ENCODE measurements at regions not wholly inside any gene's neighbourhood (a gene's known extent, or its start where the extent isn't known, plus 50 kb on each side); places are given as distances from the start of the nearest gene placed in this dataset.
"Not testable (repeated sequence)": the region's sequence is repeated elsewhere in the genome, so short reads cannot be mapped to it uniquely, and the experiment has no call there.

DNA sequence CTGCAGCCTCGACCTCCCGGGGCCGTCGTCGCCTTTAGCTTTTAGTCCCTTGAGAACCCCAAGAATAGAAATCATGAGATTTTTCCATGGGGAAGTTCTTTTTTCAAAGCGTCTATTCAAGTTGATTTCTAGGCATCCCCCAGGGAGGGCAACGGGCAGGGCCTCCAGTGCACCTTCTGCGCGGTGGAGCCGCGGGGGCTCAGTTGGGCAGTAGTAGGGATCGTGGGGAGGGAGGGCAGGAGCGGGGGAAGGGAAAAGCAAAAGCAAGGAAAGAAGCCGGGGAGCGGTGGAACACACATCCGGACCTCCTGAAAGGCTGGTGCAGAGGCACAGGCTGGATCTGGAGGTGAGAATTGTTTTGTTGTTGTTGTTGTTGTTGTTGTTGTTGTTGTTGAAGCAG is 103.4 kb downstream of the PPIAL4G start:
- CTCF ChIA-PET: no interaction called here
- Histone ChIP-seq H3K4me3 (ENCODE audit: low read depth, low read length, poor library complexity, severe bottlenecking) (no peak overlapping the region), H3K9me3 (ENCODE audit: low read depth, low read length, poor library complexity, severe bottlenecking) (no peaks in the 10 kb centered on the region), H3K36me3 (ENCODE audit: insufficient read depth, low read length, poor library complexity, severe bottlenecking) (no peaks in the 10 kb centered on the region), H3K4me1 (ENCODE audit: insufficient read depth, low read length, poor library complexity, severe bottlenecking) (no peaks in the 10 kb centered on the region), H3K27me3 (replicated peaks; ENCODE audit: insufficient read depth, low read depth, low read length, poor library complexity) (no peaks in the 10 kb centered on the region), H3K27ac (ENCODE audit: low read depth, low read length, poor library complexity, severe bottlenecking) (no peak overlapping the region)
- TF ChIP-seq, protein P1, sequence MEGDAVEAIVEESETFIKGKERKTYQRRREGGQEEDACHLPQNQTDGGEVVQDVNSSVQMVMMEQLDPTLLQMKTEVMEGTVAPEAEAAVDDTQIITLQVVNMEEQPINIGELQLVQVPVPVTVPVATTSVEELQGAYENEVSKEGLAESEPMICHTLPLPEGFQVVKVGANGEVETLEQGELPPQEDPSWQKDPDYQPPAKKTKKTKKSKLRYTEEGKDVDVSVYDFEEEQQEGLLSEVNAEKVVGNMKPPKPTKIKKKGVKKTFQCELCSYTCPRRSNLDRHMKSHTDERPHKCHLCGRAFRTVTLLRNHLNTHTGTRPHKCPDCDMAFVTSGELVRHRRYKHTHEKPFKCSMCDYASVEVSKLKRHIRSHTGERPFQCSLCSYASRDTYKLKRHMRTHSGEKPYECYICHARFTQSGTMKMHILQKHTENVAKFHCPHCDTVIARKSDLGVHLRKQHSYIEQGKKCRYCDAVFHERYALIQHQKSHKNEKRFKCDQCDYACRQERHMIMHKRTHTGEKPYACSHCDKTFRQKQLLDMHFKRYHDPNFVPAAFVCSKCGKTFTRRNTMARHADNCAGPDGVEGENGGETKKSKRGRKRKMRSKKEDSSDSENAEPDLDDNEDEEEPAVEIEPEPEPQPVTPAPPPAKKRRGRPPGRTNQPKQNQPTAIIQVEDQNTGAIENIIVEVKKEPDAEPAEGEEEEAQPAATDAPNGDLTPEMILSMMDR (conservative IDR thresholded peaks at IDR 0.05; ENCODE audit: low read depth, low read length): no peak
- no peak for TF ChIP-seq EZH2 (IDR thresholded peaks at IDR 0.05; ENCODE audit: borderline replicate concordance, low read depth, low read length, poor library complexity, severe bottlenecking)
- no peak for DNase-seq (ENCODE audit: low spot score)
- intact Hi-C loops (cut with micrococcal nuclease; ENCODE audit: unreplicated experiment): no loop called here
- BruUV-seq (replicated peaks): no TSS peak
- POLR2A ChIA-PET (ENCODE audit: low non-redundant PET): no interaction called here

DNA sequence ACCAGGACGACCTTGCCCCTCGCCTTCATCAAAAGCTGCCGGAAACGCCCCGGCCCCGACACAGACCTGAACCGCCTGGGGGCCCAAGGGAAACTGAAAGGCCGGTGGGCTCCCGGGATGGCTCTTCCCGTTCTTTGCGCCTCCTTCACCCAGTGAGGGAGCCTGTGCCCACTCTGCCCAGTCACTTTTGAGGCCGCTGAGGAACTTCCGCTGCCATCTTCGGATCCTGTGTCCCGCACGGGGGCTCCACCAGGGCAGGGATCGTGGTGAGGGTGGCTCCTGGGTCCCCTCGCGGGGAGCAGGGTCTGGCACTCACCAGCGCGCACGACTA is 104.0 kb downstream of the PPIAL4G start:
- no peak for TF ChIP-seq EZH2 (IDR thresholded peaks at IDR 0.05; ENCODE audit: borderline replicate concordance, low read depth, low read length, poor library complexity, severe bottlenecking)
- TF ChIP-seq, protein P1 (conservative IDR thresholded peaks at IDR 0.05; ENCODE audit: low read depth, low read length): no peak

DNA sequence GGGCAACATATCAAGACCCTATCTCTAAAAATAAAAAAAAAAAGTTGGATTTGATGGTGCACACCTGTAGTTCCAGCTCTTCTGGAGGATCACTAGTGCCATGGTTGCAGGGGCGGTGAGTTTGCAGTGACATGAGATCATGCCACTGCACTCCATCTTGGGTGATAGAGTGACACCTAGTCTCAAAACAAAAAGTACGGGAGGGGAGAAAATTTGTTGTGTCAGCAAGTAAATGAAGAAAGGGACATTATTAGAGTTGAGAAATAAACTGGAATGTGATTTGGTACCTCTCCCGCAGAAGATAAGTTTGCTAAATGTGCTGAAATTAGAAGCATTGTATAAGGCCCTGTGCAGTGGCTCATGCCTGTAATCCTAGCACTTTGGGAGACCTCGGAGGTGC is 105.1 kb downstream of the PPIAL4G start:
- H3K9me3 ChIP-seq (ENCODE audit: low read depth, low read length, poor library complexity, severe bottlenecking); H3K4me3 ChIP-seq (ENCODE audit: low read depth, low read length, poor library complexity, severe bottlenecking); H3K36me3 ChIP-seq (ENCODE audit: insufficient read depth, low read length, poor library complexity, severe bottlenecking); H3K27ac ChIP-seq (ENCODE audit: low read depth, low read length, poor library complexity, severe bottlenecking); DNase-seq (ENCODE audit: low spot score); H3K27me3 ChIP-seq (replicated peaks; ENCODE audit: insufficient read depth, low read depth, low read length, poor library complexity); H3K4me1 ChIP-seq (ENCODE audit: insufficient read depth, low read length, poor library complexity, severe bottlenecking); intact Hi-C loops (cut with micrococcal nuclease; ENCODE audit: unreplicated experiment); CTCF ChIA-PET; BruUV-seq (replicated peaks): not testable (repeated sequence)
- POLR2A ChIA-PET (ENCODE audit: low non-redundant PET): interaction anchor here (0.7 kb wide), 1 partner anchor 151 kb away, joined by 5 read pairs; no protein-coding TSS in a partner anchor

More for the DNA sequence above, 104.0 kb downstream of the PPIAL4G start:
- Histone ChIP-seq H3K27me3 (replicated peaks; ENCODE audit: insufficient read depth, low read depth, low read length, poor library complexity) (no peaks in the 10 kb centered on the region), H3K36me3 (ENCODE audit: insufficient read depth, low read length, poor library complexity, severe bottlenecking) (no peaks in the 10 kb centered on the region), H3K27ac (ENCODE audit: low read depth, low read length, poor library complexity, severe bottlenecking) (no peak overlapping the region), H3K4me1 (ENCODE audit: insufficient read depth, low read length, poor library complexity, severe bottlenecking) (no peaks in the 10 kb centered on the region), H3K9me3 (ENCODE audit: low read depth, low read length, poor library complexity, severe bottlenecking) (no peaks in the 10 kb centered on the region), H3K4me3 (ENCODE audit: low read depth, low read length, poor library complexity, severe bottlenecking) (no peak overlapping the region)
- DNase-seq (ENCODE audit: low spot score): no peak
- intact Hi-C loops (cut with micrococcal nuclease; ENCODE audit: unreplicated experiment): no loop called here
- CTCF ChIA-PET: no interaction called here
- no TSS peak for BruUV-seq (replicated peaks)
- POLR2A ChIA-PET (ENCODE audit: low non-redundant PET): no interaction called here

DNA sequence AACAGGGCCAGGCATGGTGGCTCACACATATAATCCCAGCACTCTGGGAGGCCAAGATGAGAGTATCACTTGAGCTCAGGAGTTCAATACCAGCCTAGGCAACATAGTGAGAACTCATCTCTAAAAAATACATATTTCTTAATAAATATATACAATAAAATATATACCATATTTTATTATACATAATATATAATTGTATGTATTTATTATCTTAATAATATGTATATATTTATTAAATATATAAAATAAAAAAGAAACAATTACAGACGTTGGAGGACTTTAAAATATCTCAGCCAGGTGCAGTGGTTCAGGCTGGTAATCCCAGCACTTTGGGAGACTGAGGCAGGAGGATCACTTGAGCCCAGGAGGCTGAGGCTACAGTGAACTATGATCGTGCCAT is 106.1 kb downstream of the PPIAL4G start:
- CTCF ChIA-PET; intact Hi-C loops (cut with micrococcal nuclease; ENCODE audit: unreplicated experiment); H3K27me3 ChIP-seq (replicated peaks; ENCODE audit: insufficient read depth, low read depth, low read length, poor library complexity): not testable (repeated sequence)

More for the DNA sequence above, 106.1 kb downstream of the PPIAL4G start:
- H3K27ac ChIP-seq (ENCODE audit: low read depth, low read length, poor library complexity, severe bottlenecking); H3K4me1 ChIP-seq (ENCODE audit: insufficient read depth, low read length, poor library complexity, severe bottlenecking); POLR2A ChIA-PET (ENCODE audit: low non-redundant PET); H3K4me3 ChIP-seq (ENCODE audit: low read depth, low read length, poor library complexity, severe bottlenecking); BruUV-seq (replicated peaks); H3K36me3 ChIP-seq (ENCODE audit: insufficient read depth, low read length, poor library complexity, severe bottlenecking); DNase-seq (ENCODE audit: low spot score); H3K9me3 ChIP-seq (ENCODE audit: low read depth, low read length, poor library complexity, severe bottlenecking): not testable (repeated sequence)
